Astrocyte of the spinal cord (primary cell): ENCODE measurements at regions not wholly inside any gene's neighbourhood (a gene's known extent, or its start where the extent isn't known, plus 50 kb on each side); places are given as distances from the start of the nearest gene placed in this dataset.

ENCODE experiments used
- DNase-seq: peaks from one replicate; pipeline ENCODE4 v3.0.0; 2011; ENCODE audit warnings: low read depth, low spot score
- H3K4me3 ChIP-seq: 2 replicates; pipeline ENCODE4 v1.5.1; 2011; ENCODE audit warnings: low read depth, mild to moderate bottlenecking, low read length, moderate library complexity
- in situ Hi-C: cut with HindIII; loops from 2 replicates; pipeline ENCODE4 v1.10.0; 2017; ENCODE audit warnings: low sequenced_read_pairs
- TF ChIP-seq, protein P1 (sequence below): IDR thresholded peaks from 2 replicates; pipeline ENCODE4 v1.5.1; 2012; ENCODE audit warnings: low read depth, mild to moderate bottlenecking, low read length, inconsistent platforms

- TF ChIP-seq, protein P1, sequence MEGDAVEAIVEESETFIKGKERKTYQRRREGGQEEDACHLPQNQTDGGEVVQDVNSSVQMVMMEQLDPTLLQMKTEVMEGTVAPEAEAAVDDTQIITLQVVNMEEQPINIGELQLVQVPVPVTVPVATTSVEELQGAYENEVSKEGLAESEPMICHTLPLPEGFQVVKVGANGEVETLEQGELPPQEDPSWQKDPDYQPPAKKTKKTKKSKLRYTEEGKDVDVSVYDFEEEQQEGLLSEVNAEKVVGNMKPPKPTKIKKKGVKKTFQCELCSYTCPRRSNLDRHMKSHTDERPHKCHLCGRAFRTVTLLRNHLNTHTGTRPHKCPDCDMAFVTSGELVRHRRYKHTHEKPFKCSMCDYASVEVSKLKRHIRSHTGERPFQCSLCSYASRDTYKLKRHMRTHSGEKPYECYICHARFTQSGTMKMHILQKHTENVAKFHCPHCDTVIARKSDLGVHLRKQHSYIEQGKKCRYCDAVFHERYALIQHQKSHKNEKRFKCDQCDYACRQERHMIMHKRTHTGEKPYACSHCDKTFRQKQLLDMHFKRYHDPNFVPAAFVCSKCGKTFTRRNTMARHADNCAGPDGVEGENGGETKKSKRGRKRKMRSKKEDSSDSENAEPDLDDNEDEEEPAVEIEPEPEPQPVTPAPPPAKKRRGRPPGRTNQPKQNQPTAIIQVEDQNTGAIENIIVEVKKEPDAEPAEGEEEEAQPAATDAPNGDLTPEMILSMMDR, result no peak
- no peak overlapping the region for H3K4me3 ChIP-seq
- no peak for DNase-seq
- in situ Hi-C loops, result no loop called here
Observed at GRCh38 chrX:140447150-140447549, 57.7 kb downstream of the SOX3 start.

GRCh38 chrX:140440876-140441275, 64.0 kb downstream of the SOX3 start:
- DNase-seq, result peak; percentile 23
- no peak overlapping the region for H3K4me3 ChIP-seq
- TF ChIP-seq, protein P1, result no peak
- in situ Hi-C loops, result no loop called here

DNA sequence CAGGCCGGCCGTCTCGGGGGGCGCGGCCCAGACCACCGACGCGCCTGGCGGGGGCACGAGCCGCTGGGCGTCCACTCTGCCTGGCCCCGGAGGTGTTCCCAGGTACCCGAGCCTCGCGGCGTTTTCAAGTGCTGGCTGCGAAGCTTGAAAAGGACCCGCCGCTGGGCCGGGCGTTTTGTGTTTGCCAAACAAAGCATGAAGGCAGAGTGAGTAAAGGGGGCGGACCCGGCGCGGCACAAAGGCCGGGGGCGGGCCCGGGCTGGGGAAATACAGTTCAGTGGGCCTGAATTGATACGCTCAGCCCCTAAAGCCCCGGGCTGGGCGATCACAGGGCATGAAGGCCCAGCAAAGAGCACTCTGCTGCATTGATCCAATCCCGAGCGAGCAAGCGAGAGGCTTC, 65.4 kb downstream of the SOX3 start:
- TF ChIP-seq, protein P1, result no peak
- in situ Hi-C loops, result no loop called here
- H3K4me3 ChIP-seq, result peak overlapping the region; percentile 7
- peak; percentile 25 for DNase-seq

DNA sequence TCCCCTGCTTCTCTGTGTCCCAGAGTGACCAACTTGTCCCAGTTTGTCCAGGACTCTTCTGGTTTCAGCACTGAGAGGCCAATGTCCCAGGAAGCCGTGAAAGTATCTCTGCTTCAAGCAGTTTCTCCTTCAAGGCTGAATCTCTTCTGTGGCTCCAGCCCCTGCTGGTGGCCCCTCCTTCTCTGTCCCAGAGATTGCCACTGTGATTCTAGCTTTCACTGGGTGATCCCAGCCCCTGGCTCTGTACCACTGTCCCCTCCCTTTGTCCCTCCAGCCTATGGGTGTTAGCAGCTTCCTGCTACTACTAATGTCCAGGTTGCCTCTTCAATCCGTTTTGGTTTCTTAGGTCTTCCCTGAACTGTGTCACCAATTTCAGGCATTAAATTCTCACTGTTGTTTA, 70.5 kb downstream of the SOX3 start:
- in situ Hi-C loops, result no loop called here
- DNase-seq, result no peak
- TF ChIP-seq, protein P1, result no peak
- H3K4me3 ChIP-seq, result no peak overlapping the region

GRCh38 chrX:140433582-140433981, 71.3 kb downstream of the SOX3 start:
- H3K4me3 ChIP-seq, result no peak overlapping the region
- in situ Hi-C loops, result no loop called here
- TF ChIP-seq, protein P1, result no peak
- DNase-seq, result no peak

DNA sequence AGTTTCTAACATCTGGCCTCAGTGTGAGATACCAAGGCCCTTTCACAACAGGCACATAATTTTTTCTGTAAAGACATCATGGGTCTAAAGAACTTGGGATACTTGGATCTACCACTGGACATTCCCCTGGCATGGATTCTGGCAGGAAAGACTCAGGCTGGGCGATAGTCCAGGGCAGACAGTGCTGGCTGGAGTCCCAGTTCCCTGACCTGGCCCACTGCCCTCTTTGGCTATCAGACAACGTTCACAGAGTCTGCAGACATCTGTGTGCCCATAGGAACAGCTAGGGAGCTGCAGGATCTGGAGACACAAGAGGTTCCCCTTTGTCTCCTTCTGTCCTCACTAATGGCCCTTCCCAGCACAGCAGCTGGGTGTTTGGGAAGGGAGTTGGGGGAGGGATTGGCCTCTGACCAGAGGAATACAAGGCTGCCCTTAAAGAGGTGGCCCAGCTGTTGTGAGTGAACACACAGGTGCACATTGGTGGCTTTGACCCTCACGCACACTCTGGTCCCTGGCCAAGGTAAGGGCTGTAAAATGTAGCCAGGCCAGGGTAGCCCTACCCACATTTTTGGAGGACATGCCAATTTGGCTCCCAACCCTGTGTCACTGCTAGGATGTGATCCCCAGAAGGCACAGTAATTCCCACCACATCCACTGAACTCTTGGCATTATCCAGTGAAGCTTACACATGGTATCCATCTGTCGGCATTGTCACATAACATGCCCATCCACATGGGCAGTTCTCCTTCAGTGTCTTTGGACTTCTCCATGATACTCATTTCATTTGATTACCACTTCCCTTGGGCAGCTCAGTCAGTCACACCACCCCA, 72.3 kb downstream of the SOX3 start:
- H3K4me3 ChIP-seq, result no peak overlapping the region
- TF ChIP-seq, protein P1, result no peak
- peak; percentile 16 for DNase-seq
- in situ Hi-C loops, result no loop called here
